Vagina (tissue), 2 donors: ENCODE measurements at regions not wholly inside any gene's neighbourhood (a gene's known extent, or its start where the extent isn't known, plus 50 kb on each side); places are given as distances from the start of the nearest gene placed in this dataset.

Source experiments
- DNase-seq, 2 donors: peaks; one replicate each; pipeline ENCODE4 v3.0.0-alpha.2; 2017; ENCODE audit errors: extremely low spot score in 2 of 2
- H3K27ac ChIP-seq: fragments of 200-600 bp; sonication (generic); one replicate; pipeline ENCODE4 v1.5.1; 2019
- H3K27me3 ChIP-seq: fragments of 200-600 bp; sonication (generic); one replicate; pipeline ENCODE4 v1.5.1; 2019
- H3K36me3 ChIP-seq, 2 donors: fragments of 200-600 bp; sonication (generic); one replicate each; pipeline ENCODE4 v1.5.1; 2017 to 2019
- H3K4me1 ChIP-seq: fragments of 200-600 bp; sonication (generic); one replicate; pipeline ENCODE4 v1.5.1; 2019
- H3K4me3 ChIP-seq, 2 donors: fragments of 200-600 bp; sonication (generic); 1 replicate in 1 of 2; 2 replicates in 1 of 2; pipeline ENCODE4 v1.5.1; 2016 to 2019
- H3K9me3 ChIP-seq: fragments of 200-600 bp; sonication (generic); one replicate; pipeline ENCODE4 v1.5.1; 2019
- CTCF ChIP-seq, 3 experiments: fragments of 450-650 bp in 2 of 3; fragments of 200-600 bp in 1 of 3; sonication (generic) in 1 of 3; IDR thresholded peaks; one replicate each; pipeline ENCODE4 v1.5.1; 2017 to 2019; ENCODE audit warnings: antibody characterized with exemption in 3 of 3, mild to moderate bottlenecking in 2 of 3, moderate library complexity in 2 of 3
- POLR2A ChIP-seq, 2 donors: fragments of 450-650 bp; IDR thresholded peaks; one replicate each; pipeline ENCODE4 v1.6.1; 2017; ENCODE audit warnings: antibody characterized with exemption in 2 of 2, mild to moderate bottlenecking in 2 of 2, moderate library complexity in 2 of 2
- POLR2AphosphoS5 ChIP-seq, 2 donors: sonication (generic); formaldehyde crosslinking; IDR thresholded peaks; one replicate each; pipeline ENCODE4 v1.9.0; 2017; ENCODE audit warnings: antibody characterized with exemption in 2 of 2, mild to moderate bottlenecking in 2 of 2, low read depth in 1 of 2; ENCODE audit not compliant: insufficient read depth in 1 of 2
- intact Hi-C: fragments of 100-400 bp; cut with DNase I; formaldehyde crosslinking; loops from one replicate; pipeline ENCODE4 v1.15.1; 2023

DNA sequence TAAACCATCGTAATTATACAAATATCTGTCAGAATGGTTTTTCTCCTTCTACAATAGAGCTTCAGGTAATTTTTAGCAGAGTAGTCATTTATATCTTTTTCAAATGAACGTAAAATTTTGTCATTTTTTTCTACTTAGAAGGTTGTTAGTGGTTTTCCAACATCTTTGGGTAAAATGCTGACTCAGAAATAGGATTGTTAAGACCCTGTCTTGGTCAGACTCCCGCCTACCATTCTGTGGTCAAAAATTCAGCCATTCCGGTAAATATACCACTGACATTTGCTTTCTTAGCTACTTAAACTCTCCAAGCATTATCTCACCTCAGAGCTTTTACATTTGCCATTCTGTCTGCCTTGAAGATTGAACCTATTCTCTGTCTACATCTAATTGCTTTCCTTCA is 154.1 kb upstream of the CDH19 start:
- no peaks in the 10 kb centered on the region for H3K4me1 ChIP-seq

DNA sequence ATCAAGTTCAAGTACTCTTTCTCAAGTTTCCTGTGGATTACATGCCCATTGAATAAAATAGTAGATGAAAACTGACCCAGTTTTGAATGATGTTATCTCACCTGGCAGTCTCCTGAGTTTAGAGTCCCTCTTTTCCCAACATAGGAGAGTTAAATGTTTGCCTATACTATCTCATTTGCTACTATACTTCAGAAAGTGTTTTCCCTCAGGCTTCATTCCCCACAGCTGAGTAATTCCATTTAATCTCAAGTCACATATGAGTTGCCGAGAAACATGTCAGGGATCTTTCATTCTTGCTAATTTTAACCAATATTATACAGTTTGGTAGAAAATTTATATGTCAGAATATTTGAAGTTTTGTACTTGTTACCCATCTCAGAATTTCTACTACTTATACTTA is 150.4 kb upstream of the CDH19 start:
- no peak for DNase-seq
- no peak overlapping the region for H3K27ac ChIP-seq
- H3K36me3 ChIP-seq = no peaks in the 10 kb centered on the region
- TF ChIP-seq POLR2AphosphoS5 (IDR thresholded peaks at IDR 0.05; ENCODE audit: insufficient read depth in 1 of 2, low read depth in 1 of 2) (no peak), CTCF (IDR thresholded peaks at IDR 0.05) (no peak), POLR2A (IDR thresholded peaks at IDR 0.05) (no peak)
- H3K4me3 ChIP-seq = no peak overlapping the region
- H3K9me3 ChIP-seq = no peaks in the 10 kb centered on the region
- no peaks in the 10 kb centered on the region for H3K4me1 ChIP-seq
- intact Hi-C loops = no loop called here
- H3K27me3 ChIP-seq = no peaks in the 10 kb centered on the region

More for the DNA sequence above, 154.1 kb upstream of the CDH19 start:
- H3K27me3 ChIP-seq = no peaks in the 10 kb centered on the region
- H3K27ac ChIP-seq = no peak overlapping the region
- DNase-seq = no peak
- no peaks in the 10 kb centered on the region for H3K9me3 ChIP-seq
- no peak overlapping the region for H3K4me3 ChIP-seq
- no peaks in the 10 kb centered on the region for H3K36me3 ChIP-seq
- intact Hi-C loops = no loop called here
- no peak for TF ChIP-seq POLR2A (IDR thresholded peaks at IDR 0.05)
- no peak for TF ChIP-seq POLR2AphosphoS5 (IDR thresholded peaks at IDR 0.05; ENCODE audit: insufficient read depth in 1 of 2, low read depth in 1 of 2)
- TF ChIP-seq CTCF (IDR thresholded peaks at IDR 0.05) = no peak

- no peaks in the 10 kb centered on the region for H3K9me3 ChIP-seq
- no peaks in the 10 kb centered on the region for H3K4me1 ChIP-seq
- DNase-seq = no peak
- TF ChIP-seq POLR2AphosphoS5 (IDR thresholded peaks at IDR 0.05; ENCODE audit: insufficient read depth in 1 of 2, low read depth in 1 of 2) (no peak), CTCF (IDR thresholded peaks at IDR 0.05) (no peak), POLR2A (IDR thresholded peaks at IDR 0.05) (no peak)
- no peaks in the 10 kb centered on the region for H3K27me3 ChIP-seq
- intact Hi-C loops = no loop called here
- no peak overlapping the region for H3K27ac ChIP-seq
- no peak overlapping the region for H3K4me3 ChIP-seq
- no peaks in the 10 kb centered on the region for H3K36me3 ChIP-seq
Measured at GRCh38 chr18:66752733-66753132, 148.8 kb upstream of the CDH19 start.

- intact Hi-C loops = no loop called here
- TF ChIP-seq POLR2A (IDR thresholded peaks at IDR 0.05) (no peak), CTCF (IDR thresholded peaks at IDR 0.05) (no peak), POLR2AphosphoS5 (IDR thresholded peaks at IDR 0.05; ENCODE audit: insufficient read depth in 1 of 2, low read depth in 1 of 2) (no peak)
- Histone ChIP-seq H3K4me3 (no peak overlapping the region), H3K36me3 (no peaks in the 10 kb centered on the region), H3K9me3 (no peaks in the 10 kb centered on the region), H3K27ac (no peak overlapping the region), H3K4me1 (no peaks in the 10 kb centered on the region), H3K27me3 (no peaks in the 10 kb centered on the region)
- DNase-seq = no peak
Measured at GRCh38 chr18:66749481-66750035, 145.7 kb upstream of the CDH19 start.

GRCh38 chr18:66749030-66749429 is 145.1 kb upstream of the CDH19 start:
- intact Hi-C loops = no loop called here

More at GRCh38 chr18:66749030-66749429, 145.1 kb upstream of the CDH19 start:
- Histone ChIP-seq H3K36me3 (no peaks in the 10 kb centered on the region), H3K4me1 (no peaks in the 10 kb centered on the region), H3K4me3 (no peak overlapping the region), H3K9me3 (no peaks in the 10 kb centered on the region), H3K27me3 (no peaks in the 10 kb centered on the region), H3K27ac (no peak overlapping the region)
- TF ChIP-seq CTCF (IDR thresholded peaks at IDR 0.05) = no peak
- TF ChIP-seq POLR2AphosphoS5 (IDR thresholded peaks at IDR 0.05; ENCODE audit: insufficient read depth in 1 of 2, low read depth in 1 of 2) = no peak
- no peak for TF ChIP-seq POLR2A (IDR thresholded peaks at IDR 0.05)
- DNase-seq = no peak
